ENCODE measurements at regions not wholly inside any gene's neighbourhood (a gene's known extent, or its start where the extent isn't known, plus 50 kb on each side); places are given as distances from the start of the nearest gene placed in this dataset.
"Not testable (repeated sequence)": the region's sequence is repeated elsewhere in the genome, so short reads cannot be mapped to it uniquely, and the experiment has no call there.

- no peak for DNase-seq (ENCODE audit: low read depth in 2 of 2)
Observed at GRCh38 chr13:37475151-37475550, 123.4 kb downstream of the POSTN start.

GRCh38 chr13:37473035-37473434 lies 125.5 kb downstream of the POSTN start:
- DNase-seq (ENCODE audit: low read depth in 2 of 2) = no peak

- DNase-seq (ENCODE audit: low read depth in 2 of 2) = not testable (repeated sequence)
Observed at GRCh38 chr13:37472266-37472665, 126.3 kb downstream of the POSTN start.

GRCh38 chr13:37460166-37460565 lies 138.4 kb downstream of the POSTN start:
- DNase-seq (ENCODE audit: low read depth in 2 of 2) = no peak

GRCh38 chr13:37457612-37458011 lies 141.0 kb downstream of the POSTN start:
- no peak for DNase-seq (ENCODE audit: low read depth in 2 of 2)

GRCh38 chr13:37456506-37456905 lies 142.1 kb downstream of the POSTN start:
- DNase-seq (ENCODE audit: low read depth in 2 of 2) = no peak

- DNase-seq (ENCODE audit: low read depth in 2 of 2) = no peak
Observed at GRCh38 chr13:37456041-37456440, 142.5 kb downstream of the POSTN start.

GRCh38 chr13:37453246-37453645 lies 145.3 kb downstream of the POSTN start:
- peak in 1 of 2 donors; percentile 21 for DNase-seq (ENCODE audit: low read depth in 2 of 2)

GRCh38 chr13:37450276-37450675 lies 148.3 kb downstream of the POSTN start:
- DNase-seq (ENCODE audit: low read depth in 2 of 2) = no peak

GRCh38 chr13:37448153-37448552 lies 150.4 kb downstream of the POSTN start:
- no peak for DNase-seq (ENCODE audit: low read depth in 2 of 2)

- DNase-seq (ENCODE audit: low read depth in 2 of 2) = peak in 1 of 2 donors; percentile 40
Observed at GRCh38 chr13:37446503-37446902, 152.1 kb downstream of the POSTN start.

- no peak for DNase-seq (ENCODE audit: low read depth in 2 of 2)
Observed at GRCh38 chr13:37443538-37443937, 155.0 kb downstream of the POSTN start.

GRCh38 chr13:37442996-37443395 lies 155.6 kb downstream of the POSTN start:
- no peak for DNase-seq (ENCODE audit: low read depth in 2 of 2)

GRCh38 chr13:37435881-37436280 lies 162.7 kb downstream of the POSTN start:
- no peak for DNase-seq (ENCODE audit: low read depth in 2 of 2)

GRCh38 chr13:37433086-37433485 lies 165.5 kb downstream of the POSTN start:
- no peak for DNase-seq (ENCODE audit: low read depth in 2 of 2)

- DNase-seq (ENCODE audit: low read depth in 2 of 2) = no peak
Observed at GRCh38 chr13:37429976-37430375, 168.6 kb downstream of the POSTN start.

GRCh38 chr13:37427843-37428494 lies 170.6 kb downstream of the POSTN start:
- DNase-seq (ENCODE audit: low read depth in 2 of 2) = peak in 1 of 2 donors; percentile 53

- DNase-seq (ENCODE audit: low read depth in 2 of 2) = no peak
Observed at GRCh38 chr13:37418490-37418889, 180.1 kb downstream of the POSTN start.

GRCh38 chr13:37417060-37417441 lies 181.5 kb downstream of the POSTN start:
- DNase-seq (ENCODE audit: low read depth in 2 of 2) = peak; percentile 31 to 88

GRCh38 chr13:37416291-37417059 lies 182.1 kb downstream of the POSTN start:
- peak in 1 of 2 donors; percentile 32 for DNase-seq (ENCODE audit: low read depth in 2 of 2)

- DNase-seq (ENCODE audit: low read depth in 2 of 2) = peak; percentile 31 to 77
Observed at GRCh38 chr13:37413161-37413560, 185.4 kb downstream of the POSTN start.

- peak in 1 of 2 donors; percentile 50 for DNase-seq (ENCODE audit: low read depth in 2 of 2)
Observed at GRCh38 chr13:37412241-37412921, 186.2 kb downstream of the POSTN start.

Data from lung microvascular endothelial cell (primary cell).